Activated effector memory CD4-positive, alpha-beta T cell treated with anti-CD3 and anti-CD28 coated beads, Interleukin-2, amount 50 U/mL, for 16 hours (primary cell): ENCODE measurements at regions not wholly inside any gene's neighbourhood (a gene's known extent, or its start where the extent isn't known, plus 50 kb on each side); places are given as distances from the start of the nearest gene placed in this dataset.
"Not testable (repeated sequence)": the region's sequence is repeated elsewhere in the genome, so short reads cannot be mapped to it uniquely, and the experiment has no call there.

Experiments
- DNase-seq: peaks from one replicate; pipeline ENCODE4 v3.0.0-alpha.2; 2020

DNA sequence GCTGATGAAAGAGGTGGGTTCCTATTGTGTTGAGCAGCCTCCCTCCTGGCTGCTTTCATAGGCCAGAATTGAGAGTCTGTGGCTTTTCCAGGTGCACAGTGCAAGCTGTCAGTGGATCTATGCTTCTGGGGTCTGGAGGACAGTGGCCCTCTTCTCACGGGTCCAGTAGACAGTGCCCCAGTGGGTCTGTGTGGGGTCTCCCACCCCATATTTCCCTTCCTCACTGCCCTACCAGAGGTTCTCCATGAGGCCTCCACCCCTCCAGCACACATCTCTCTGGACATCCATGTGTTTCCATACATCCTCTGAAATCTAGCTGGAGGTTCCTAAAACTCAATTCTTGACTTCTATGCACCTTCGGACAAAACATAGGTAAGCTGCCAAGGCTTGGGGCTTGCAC, 201.2 kb downstream of the FAM43A start:
- DNase-seq = no peak

DNA sequence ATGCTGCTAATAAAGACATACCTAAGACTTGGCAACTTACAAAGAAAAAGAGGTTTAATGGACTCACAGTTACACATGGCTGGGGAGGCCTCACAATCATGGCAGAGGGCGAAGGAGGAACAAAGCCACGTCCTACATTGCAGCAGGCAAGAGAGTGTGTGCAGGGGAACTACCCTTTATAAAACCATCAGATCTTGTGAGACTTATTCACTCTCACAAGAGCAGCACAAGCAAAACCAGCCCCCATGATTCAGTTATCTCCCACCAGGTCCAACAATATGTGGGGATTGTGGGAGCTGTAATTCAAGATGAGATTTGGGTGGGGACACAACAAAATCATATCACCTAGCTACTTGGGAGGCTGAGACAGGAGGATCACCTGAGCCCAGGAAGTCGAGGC, 202.4 kb downstream of the FAM43A start:
- DNase-seq = not testable (repeated sequence)

DNA sequence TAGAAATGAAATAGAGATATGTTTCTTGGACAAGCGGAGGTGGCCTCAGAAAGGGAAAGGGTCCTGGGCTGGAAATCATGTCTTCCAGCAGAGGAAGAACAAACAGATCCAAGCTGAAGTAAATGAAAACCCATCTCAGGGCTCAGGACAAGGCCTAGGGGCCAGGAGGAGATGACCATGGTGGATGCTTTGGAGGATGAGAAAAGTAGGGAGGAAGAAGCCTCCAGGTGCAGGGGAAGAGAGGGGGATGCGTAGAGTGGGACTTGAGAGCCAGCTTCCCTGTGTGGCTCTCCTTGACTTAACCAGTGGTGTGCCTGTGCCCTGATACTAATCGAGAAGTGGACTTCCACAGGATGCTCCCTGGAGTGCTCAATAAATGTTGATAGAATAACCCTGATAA, 203.2 kb downstream of the FAM43A start:
- DNase-seq = no peak

DNA sequence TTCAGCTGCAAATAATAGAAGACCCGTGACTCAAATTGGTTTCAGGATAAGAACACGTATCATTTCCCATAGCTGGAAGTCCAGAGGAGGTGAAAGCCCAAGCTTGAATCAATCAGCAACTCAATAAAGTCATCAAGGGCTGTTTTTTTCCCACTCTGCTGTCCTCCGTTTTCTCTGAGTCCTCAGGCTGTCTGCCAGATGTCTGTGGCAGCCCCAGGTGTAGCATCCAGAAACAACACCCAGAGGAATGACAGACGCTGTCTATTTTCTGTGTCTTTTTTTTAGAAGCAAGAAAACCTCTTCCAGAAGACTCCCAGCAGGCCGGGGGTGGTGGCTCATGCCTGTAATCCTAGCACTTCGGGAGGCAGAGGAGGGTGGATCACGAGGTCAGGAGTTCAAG, 204.4 kb downstream of the FAM43A start:
- DNase-seq = no peak

DNA sequence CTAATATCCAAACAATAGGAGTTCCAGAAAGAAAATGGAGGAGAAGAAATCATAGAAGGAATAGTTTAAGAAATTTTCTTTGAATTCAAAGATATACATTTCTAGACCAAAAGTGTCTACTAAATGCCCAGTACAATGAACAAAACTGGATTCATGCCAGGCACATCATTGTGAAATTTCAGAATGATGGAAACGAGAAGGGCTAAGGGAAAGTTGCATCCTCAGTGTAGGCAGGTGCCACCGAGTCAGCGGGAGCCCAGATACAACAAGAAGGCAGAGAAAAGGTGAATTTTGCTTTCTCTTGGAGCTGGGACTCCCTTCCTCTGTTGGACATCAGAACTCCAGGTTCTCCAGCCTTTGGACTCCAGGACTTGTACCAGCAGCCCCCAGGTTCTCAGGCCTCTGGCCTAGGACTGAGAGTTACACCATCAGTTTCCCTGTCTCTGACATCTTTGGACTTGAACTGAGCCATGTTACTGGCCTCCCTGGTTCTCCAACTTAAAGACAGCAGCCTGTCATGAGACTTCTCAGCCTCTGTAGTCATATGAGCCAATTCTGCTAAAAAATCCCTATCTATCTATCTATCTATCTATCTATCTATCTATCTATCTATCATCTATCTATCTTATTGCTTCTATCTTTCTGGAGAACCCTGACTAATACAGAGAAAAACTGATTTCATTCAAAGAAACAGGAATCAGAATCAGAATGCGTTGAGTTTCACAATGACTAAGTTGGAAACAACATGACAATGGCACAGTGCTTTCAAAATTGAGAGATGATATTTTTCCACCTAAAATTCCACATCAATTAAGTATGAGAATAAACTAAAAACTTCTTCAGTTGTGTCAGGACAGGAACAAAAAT, 207.7 kb downstream of the FAM43A start:
- DNase-seq = no peak

DNA sequence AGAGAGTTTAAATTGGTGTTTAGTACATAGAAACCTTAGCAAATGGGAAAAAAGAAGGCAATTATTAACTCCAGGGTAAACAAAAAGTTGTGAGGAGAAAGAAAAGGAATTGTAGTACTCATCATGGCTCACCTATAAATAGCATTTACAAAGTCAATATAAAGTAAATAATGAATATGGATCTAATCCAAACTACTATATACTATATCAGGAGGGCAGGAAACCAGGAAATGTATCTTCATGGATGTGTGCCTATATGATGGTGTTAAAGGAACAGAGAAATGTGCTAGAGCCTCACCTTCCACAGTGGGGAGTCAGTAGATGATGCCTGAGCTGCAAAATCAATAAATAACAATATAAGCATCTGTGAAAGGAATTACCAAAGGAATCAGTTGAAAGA, 208.9 kb downstream of the FAM43A start:
- DNase-seq = no peak

DNA sequence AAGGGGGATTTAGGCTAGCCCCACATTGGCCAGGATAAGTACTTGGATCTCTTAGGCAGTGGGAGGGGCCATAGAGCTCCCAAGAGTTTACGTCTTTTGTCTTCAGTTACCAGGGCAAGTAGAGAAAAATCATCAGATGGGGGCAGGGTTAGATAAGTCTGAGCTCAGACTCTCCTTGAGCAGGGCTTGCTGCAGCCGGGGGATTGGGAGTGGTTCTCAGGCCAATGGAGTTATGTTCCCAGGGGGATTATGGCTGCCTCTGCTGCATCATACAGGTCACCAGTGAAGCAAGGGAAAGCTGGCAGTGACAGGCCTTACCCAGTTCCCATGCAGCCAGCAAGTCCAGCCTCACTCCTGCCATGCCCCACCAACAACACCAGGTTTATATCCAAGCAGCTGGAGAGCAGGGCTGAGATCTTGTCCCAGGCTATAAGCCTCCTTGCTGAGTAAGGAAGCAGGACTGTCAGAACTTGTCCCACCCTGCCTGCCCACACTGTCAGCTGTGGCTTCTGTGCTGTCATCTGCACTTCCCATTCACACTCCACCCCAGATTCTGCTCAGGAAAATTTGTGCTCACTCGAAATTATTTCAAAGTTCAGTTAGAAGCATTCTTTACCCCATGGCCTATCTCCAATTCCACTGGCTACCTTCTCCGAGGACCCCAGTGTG, 215.3 kb downstream of the FAM43A start:
- DNase-seq = no peak

DNA sequence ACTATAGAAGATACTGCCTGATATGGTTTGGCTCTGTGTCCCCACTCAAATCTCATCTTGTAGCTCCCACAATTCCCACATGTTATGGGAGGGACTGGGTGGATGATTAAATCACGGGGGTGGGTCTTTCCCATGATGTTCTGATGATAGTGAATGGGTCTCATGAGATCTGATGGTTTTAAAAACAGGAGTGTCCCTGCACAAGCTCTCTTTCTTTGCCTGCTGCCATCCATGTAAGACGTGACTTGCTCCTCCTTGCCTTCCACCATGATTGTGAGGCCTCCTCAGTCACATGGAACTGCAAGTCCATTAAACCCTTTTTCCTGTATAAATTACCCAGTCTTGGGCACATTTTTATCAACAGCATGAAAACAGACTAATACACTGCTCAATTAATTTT, 217.8 kb downstream of the FAM43A start:
- not testable (repeated sequence) for DNase-seq

DNA sequence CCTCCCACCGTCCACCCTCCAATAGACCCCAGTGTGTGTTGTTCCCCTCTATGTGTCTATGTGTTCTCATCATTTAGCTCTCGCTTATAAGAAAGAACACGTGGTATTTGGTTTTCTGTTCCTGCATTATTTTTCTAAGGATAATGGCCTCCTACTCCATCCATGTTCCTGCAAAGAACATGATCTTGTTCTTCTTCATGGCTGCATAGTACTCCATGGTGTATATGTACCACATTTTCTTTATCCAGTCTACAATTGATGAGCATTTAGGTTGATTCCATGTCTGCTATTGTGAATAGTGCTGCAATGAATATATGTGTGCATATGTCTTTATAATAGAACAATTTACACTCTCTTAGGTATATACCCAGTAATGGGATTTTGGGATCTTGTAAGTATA, 219.3 kb downstream of the FAM43A start:
- DNase-seq = not testable (repeated sequence)

DNA sequence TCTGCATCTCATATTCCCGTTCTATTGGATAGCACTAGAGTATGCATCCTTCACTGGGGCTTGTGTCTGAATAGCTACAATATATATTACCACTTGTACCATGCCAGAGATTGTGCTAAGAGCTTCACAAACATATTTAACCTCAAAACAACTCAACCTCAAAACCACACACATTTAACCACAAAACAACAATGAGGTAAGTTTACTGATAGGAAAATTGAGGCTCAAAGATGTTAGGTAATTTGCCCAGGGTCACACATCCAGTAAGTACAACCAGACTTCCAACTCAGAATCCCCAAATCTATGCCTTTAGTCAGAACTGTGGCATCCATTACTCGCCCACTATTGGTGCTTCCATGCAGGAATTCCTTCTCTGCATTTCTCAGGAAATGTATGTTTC, 220.0 kb downstream of the FAM43A start:
- DNase-seq = no peak

DNA sequence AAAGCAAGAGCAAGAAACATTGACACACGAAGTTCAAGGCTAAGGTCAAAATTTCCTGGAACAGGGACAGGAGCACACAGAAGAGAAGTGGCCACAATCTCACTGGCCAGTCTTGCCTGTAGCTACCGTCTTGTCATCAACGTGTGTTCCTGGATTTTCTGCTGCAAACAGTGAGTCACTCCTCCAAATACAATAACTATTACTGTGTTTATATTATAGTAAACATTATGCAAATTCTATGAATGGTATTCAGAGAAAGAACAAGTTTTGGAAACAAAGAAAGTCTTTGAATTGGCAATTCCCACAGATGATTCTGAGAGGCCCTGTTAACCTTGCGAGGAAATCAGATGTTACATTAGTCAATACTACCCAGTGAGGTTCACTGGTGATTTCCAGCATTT, 220.5 kb downstream of the FAM43A start:
- no peak for DNase-seq

DNA sequence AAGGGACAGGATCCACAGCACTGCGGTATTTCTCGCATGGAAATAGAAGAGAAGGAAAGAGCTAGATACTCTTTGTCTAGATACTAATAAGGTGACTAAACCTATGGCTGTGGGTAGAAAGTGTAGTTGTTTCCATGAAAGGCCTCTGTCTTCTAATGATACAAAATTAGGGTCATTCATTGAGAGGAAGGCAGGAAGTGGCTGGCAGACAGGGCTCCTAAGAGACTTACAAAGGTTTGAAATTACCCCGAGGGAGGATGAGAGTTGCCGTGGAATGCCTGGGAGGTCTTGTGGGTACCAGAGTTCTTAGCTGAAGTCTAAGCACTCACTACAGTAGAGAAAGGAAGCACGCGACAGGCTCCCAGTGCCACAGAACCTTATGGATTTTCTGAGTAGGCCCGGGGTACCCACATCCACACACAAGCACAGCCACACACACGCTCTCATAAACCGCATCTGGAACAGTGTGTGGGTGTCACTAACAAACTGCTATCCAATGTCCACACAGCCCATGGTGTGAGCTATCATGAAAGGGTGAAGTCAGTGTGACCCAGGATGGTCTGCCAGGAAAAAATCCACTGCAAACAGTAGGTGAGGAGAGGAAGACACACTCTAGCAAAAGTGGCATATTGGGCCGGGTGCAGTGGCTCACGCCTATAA, 221.4 kb downstream of the FAM43A start:
- no peak for DNase-seq

DNA sequence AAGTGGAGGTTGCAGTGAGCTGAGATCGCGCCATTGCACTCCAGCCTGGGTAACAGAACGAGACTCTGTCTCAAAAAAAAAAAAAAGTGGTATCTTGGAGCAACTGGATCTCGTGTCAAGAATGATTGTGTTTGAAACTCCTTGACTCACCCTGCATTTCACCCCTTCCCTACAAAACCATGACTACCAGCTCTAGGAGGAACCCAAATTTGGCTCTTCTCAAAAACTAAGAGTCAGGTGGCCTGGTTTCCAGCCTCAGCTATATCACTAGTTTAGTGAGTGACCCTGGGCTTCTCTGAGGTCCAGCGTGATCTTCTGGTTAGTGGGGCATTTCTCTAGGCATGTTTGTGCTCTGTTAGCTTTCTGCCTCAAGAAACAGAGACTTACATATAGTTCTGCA, 222.1 kb downstream of the FAM43A start:
- no peak for DNase-seq

DNA sequence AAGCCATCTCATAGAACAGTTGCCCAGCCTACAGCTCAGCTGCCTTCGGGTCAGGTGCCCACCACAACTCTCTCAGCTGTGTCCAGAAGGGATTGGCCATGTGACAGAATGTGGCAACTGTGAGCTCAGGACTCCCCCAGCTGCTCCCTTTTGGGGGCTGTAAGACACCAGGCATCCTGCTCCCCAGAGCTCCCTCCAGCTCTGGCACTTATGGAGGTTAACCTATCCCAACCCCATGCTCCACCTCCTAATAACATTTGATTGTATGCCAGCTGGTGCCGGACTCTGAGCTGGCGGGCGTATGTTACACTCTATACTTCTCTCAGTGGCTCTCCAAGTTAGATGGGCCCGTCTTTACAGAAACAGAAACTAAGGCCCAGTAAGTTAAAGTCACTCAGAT, 222.8 kb downstream of the FAM43A start:
- no peak for DNase-seq

DNA sequence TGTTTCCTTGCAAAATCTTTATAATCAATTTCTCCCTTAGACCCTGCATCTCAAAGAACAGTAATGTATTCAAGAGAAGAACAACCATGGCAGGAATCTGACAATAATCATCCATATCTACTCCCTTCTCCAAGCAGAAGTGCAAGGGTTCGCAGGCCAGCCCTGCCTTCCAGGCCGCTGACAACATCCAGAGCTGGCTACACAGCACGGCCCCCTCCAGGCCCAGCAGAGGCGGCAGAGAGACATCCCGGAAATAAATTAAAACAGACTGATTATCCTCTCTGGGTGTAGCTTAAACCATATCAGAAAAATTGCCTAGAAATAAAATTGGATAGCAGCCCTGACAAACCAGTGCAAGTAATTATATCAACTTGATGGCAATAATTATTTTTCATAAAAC, 223.3 kb downstream of the FAM43A start:
- no peak for DNase-seq

DNA sequence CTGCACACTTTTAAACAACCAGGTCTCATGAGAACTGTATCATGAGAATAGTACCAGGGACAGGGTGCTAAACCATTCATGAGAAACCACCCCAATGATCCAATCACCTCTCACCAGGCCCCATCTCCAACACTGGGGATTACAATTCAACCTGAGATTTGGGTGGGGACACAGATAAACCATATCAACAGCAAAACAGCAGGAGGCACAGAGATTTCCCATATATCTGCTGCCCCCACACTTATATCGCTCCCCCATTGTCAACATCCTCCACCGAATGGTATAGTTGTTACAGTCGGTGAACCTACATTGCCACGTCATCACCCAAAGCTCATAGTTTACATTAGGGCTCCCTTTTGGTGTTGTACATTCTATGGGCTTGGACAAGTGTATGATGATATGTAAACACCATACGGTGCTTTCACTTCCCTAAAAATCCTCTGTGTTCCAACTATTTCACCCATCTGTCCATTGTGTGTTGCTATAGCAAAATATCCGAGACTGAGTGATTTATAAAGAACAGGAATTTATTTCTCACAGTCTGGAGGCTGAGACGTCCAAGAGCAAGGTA, 224.8 kb downstream of the FAM43A start:
- DNase-seq = no peak

DNA sequence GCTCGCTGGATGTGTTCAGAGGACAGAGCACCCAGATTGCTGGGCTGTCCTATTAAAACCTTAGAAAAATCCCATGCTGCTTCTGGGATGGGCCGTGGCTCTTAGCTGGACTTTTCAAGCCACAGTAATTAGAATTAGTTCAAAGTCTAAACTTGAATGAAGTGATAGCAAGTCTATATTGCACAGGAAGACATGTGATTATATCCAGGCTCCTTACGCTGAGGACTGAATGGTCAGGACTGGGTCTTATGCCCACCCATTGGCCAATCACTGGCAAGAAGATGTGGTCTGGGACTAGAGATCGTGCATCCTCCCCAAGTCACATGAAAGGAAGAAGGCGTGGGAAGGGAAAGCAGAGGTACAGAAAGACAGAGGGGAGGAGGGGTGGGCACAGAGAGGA, 227.6 kb downstream of the FAM43A start:
- DNase-seq = no peak

DNA sequence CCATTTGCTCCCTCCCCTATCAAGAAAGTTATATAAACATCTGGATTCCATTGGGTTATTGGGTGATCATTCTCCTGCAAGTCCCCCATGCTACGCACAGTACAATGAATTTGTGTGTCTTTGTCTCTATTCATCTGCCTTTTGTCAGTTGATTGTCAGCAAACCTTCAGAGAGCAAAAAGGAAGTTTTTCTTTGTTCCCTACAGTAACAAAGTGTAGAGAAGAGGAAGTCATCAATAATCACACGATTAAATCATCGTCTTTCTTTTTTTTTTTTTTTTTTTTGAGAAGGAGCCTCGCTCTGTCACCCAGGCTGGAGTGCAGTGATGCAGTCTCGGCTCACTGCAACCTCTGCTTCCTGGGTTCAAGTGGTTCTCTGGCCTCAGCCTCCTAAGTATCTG, 239.2 kb downstream of the FAM43A start:
- not testable (repeated sequence) for DNase-seq

DNA sequence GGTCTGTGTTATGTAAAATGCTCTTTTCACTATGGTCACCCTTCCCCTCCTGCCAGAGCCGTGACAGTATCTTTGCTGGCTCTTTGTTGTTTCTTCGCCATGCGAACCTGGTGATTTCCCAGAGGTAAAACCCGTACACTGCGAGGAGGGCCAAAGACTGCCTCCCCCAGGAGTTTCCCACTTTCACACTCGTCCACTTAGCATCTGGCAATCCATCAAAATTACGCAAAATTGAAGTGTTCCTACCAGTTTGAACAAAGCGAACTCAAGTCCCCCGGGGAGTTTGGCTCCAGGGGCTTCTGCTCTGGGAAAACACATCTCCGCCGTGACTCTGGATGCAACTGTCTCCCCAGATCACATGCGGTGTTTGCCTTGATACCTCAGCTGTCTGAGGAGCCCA, 239.9 kb downstream of the FAM43A start:
- DNase-seq = no peak

DNA sequence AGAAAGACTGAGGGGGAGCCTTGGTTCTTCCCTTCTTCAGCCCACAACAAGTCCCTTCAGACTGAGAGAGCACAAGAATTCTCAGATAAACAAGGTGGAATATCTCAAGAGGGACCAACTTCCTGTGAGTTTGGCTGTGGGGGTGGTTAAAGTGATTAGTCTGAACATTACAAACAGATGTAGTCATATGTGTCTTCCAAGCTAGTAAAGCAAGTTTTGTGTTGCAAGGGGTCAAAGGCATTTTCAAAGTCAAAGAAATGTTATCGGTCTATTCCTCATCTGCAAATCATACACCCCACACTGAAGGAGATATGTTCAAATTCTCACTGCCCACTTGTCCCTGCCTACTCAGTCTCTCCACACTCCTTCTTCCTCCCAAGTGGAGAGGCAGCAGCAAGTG, 242.5 kb downstream of the FAM43A start:
- DNase-seq = no peak

DNA sequence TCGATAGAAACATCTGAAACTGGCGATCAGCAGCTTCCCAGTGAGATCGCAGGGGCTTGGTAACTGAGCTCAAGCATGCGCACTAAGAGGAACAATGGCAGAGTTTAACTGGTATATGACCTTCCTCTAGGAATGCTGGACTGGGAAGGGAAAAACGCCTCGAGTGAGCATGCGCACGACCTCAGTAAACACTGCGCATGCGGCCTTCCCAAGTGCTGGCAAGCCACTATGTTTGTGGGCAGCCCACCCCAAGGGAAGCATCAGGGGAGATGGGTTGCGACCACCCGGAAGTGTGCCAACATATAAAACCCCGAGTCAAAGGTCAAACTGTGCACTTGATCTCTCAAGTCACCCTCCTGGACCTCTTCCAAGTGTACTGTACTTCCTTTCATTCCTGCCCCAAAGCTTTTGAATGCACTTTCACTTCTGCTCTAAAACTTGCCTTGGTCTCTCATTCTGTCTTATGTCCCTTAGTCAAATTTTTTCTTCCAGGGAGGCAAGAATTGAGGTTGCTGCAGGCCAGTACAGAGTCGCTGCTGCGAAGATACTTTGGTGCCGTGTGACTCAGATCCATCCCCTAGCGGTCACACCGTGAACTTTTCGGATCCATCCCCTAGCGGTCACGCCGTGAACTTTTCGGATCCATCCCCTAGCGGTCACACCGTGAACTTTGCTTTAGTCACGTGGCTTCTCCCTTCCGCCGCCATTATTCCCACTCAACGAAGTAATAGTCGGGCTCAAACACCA, 243.3 kb downstream of the FAM43A start:
- DNase-seq = no peak

DNA sequence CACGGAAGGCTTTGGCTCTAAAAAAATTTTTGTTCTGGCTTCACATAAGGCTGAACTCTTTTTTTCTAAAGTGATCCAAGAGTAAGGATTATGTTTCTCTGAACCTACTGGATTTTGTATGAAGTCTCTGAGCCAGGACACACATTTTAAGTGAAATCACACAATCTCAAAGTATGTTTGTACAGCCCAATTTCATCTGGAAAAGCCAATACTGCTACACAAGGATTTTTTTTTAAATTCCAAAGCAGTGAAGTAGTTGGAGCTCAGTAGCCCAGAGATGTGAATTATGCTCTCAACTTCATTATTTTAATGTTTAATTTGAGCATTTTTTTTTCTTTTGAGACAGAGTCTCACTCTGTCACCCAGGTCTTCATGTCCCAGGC, 243.9 kb downstream of the FAM43A start:
- DNase-seq = no peak
